PC-9 (cell line): ENCODE measurements at regions not wholly inside any gene's neighbourhood (a gene's known extent, or its start where the extent isn't known, plus 50 kb on each side); places are given as distances from the start of the nearest gene placed in this dataset.

Experiments
- BruUV-seq: library from RNA; stranded (reverse); fragments of 400-500 nt; replicated peaks from 2 replicates; lab custom pipeline; 2021; lab: Mats Ljungman, UMichigan
- CTCF ChIA-PET: fragments of 300-600 bp; sonication (Branson Sonifier 250); formaldehyde crosslinking; loops from one replicate; lab custom pipeline; 2022; ENCODE audit warnings: antibody characterized with exemption; lab: Charles Lee
- POLR2A ChIA-PET: fragments of 300-600 bp; sonication (Branson Sonifier 250); formaldehyde crosslinking; loops from one replicate; lab custom pipeline; 2022; ENCODE audit warnings: antibody characterized with exemption; ENCODE audit not compliant: unreplicated experiment; lab: Charles Lee
- DNase-seq, 2 experiments: peaks; one replicate each; pipeline versions ENCODE4 v3.0.0 to v3.0.0-alpha.2; 2015 to 2022; ENCODE audit warnings: mixed read lengths in 1 of 2
- H2AFZ ChIP-seq: fragments of 200-600 bp; sonication (generic); 2 replicates; pipeline ENCODE4 v1.8.1; 2017; ENCODE audit warnings: antibody characterized with exemption
- H3F3A ChIP-seq: fragments of 200-600 bp; sonication (generic); 2 replicates; pipeline ENCODE4 v1.8.1; 2017; ENCODE audit warnings: antibody characterized with exemption, mild to moderate bottlenecking, low read depth; ENCODE audit not compliant: insufficient read depth
- H3K27ac ChIP-seq: fragments of 200-600 bp; sonication (generic); 2 replicates; pipeline ENCODE4 v1.6.1; 2016; ENCODE audit warnings: mixed run types
- H3K27me3 ChIP-seq: fragments of 200-600 bp; sonication (generic); 2 replicates; pipeline ENCODE4 v1.6.1; 2016; ENCODE audit warnings: low read depth, mixed run types; ENCODE audit not compliant: insufficient read depth
- H3K36me3 ChIP-seq: fragments of 200-600 bp; sonication (generic); 2 replicates; pipeline ENCODE4 v1.6.1; 2016; ENCODE audit warnings: low read depth, mixed run types
- H3K4me1 ChIP-seq: fragments of 200-600 bp; sonication (generic); replicated peaks from 2 replicates; pipeline ENCODE4 v1.6.1; 2016; ENCODE audit warnings: mixed run types; ENCODE audit not compliant: insufficient read depth
- H3K4me2 ChIP-seq: fragments of 200-600 bp; sonication (generic); 2 replicates; pipeline ENCODE4 v1.6.1; 2017; ENCODE audit warnings: mixed run types
- H3K4me3 ChIP-seq: fragments of 200-600 bp; sonication (generic); 2 replicates; pipeline ENCODE4 v1.6.1; 2016; ENCODE audit warnings: mixed run types
- H3K79me2 ChIP-seq: fragments of 200-600 bp; sonication (generic); 2 replicates; pipeline ENCODE4 v1.6.1; 2017; ENCODE audit warnings: low read depth, mixed run types
- H3K9me2 ChIP-seq: fragments of 200-600 bp; sonication (generic); 2 replicates; pipeline ENCODE4 v1.8.1; 2017; ENCODE audit warnings: mild to moderate bottlenecking; ENCODE audit not compliant: insufficient read depth
- H3K9me3 ChIP-seq: fragments of 200-600 bp; sonication (generic); 2 replicates; pipeline ENCODE4 v1.8.1; 2016; ENCODE audit warnings: low read depth; ENCODE audit not compliant: insufficient read depth
- H4K20me1 ChIP-seq: fragments of 200-600 bp; sonication (generic); 2 replicates; pipeline ENCODE4 v1.8.1; 2017; ENCODE audit not compliant: insufficient read depth
- CTCF ChIP-seq: fragments of 200-600 bp; sonication (generic); conservative IDR thresholded peaks from 2 replicates; pipeline ENCODE4 v1.6.1; 2017; ENCODE audit warnings: mixed run types, antibody characterized with exemption, mild to moderate bottlenecking, moderate library complexity
- EZH2 ChIP-seq: fragments of 200-600 bp; sonication (generic); IDR thresholded peaks from 2 replicates; pipeline ENCODE4 v1.8.0; 2017; ENCODE audit warnings: antibody characterized with exemption, low read depth
- intact Hi-C: fragments of 100-400 bp; cut with micrococcal nuclease; formaldehyde crosslinking; loops from one replicate; pipeline ENCODE4 v1.10.0; 2022; ENCODE audit not compliant: unreplicated experiment

GRCh38 chr3:106083854-106084253, 215.0 kb upstream of the CBLB start:
- CTCF ChIA-PET: no interaction called here
- TF ChIP-seq EZH2 (no peak), CTCF (no peak)
- intact Hi-C loops: no loop called here

GRCh38 chr3:106086038-106086437, 217.2 kb upstream of the CBLB start:
- no peaks in the 10 kb centered on the region for H3K36me3 ChIP-seq
- ChIA-PET POLR2A (no interaction called here), CTCF (no interaction called here)
- H3K79me2 ChIP-seq: no peaks in the 10 kb centered on the region
- 0 out of 2 replicates have a peak, but pooled peaks cover 3% of the 10 kb centered on the region for H3K9me2 ChIP-seq
- no peak overlapping the region for H3K4me3 ChIP-seq
- H3K4me1 ChIP-seq: no peaks in the 10 kb centered on the region
- no peak overlapping the region for H3K4me2 ChIP-seq
- no peak for DNase-seq
- intact Hi-C loops: no loop called here
- TF ChIP-seq CTCF (no peak), EZH2 (no peak)
- no peaks in the 10 kb centered on the region for H3K9me3 ChIP-seq
- H3K27ac ChIP-seq: no peak overlapping the region
- no peaks in the 10 kb centered on the region for H4K20me1 ChIP-seq
- no peaks in the 10 kb centered on the region for H3F3A ChIP-seq
- no peak overlapping the region for H2AFZ ChIP-seq
- no TSS peak for BruUV-seq
- no peaks in the 10 kb centered on the region for H3K27me3 ChIP-seq

More at GRCh38 chr3:106083854-106084253, 215.0 kb upstream of the CBLB start:
- Histone ChIP-seq H3K4me1 (no peaks in the 10 kb centered on the region), H3K4me2 (no peak overlapping the region), H3K4me3 (no peak overlapping the region), H2AFZ (peak overlapping the region; percentile 5; the same call in 1 of the 2 replicates), H3K36me3 (no peaks in the 10 kb centered on the region), H4K20me1 (no peaks in the 10 kb centered on the region), H3K9me2 (no peaks in the 10 kb centered on the region), H3K27ac (no peak overlapping the region), H3F3A (no peaks in the 10 kb centered on the region), H3K79me2 (no peaks in the 10 kb centered on the region), H3K27me3 (no peaks in the 10 kb centered on the region), H3K9me3 (no peaks in the 10 kb centered on the region)
- BruUV-seq: no TSS peak
- POLR2A ChIA-PET: no interaction called here
- no peak for DNase-seq

GRCh38 chr3:106086636-106087035, 217.8 kb upstream of the CBLB start:
- Histone ChIP-seq H3K9me2 (0 out of 2 replicates have a peak, but pooled peaks cover 3% of the 10 kb centered on the region), H4K20me1 (no peaks in the 10 kb centered on the region), H2AFZ (no peak overlapping the region), H3K79me2 (no peaks in the 10 kb centered on the region), H3K36me3 (no peaks in the 10 kb centered on the region), H3F3A (no peaks in the 10 kb centered on the region), H3K27me3 (no peaks in the 10 kb centered on the region), H3K4me1 (no peaks in the 10 kb centered on the region), H3K4me3 (no peak overlapping the region), H3K9me3 (no peaks in the 10 kb centered on the region), H3K4me2 (no peak overlapping the region), H3K27ac (no peak overlapping the region)
- intact Hi-C loops: no loop called here
- no peak for DNase-seq
- no peak for TF ChIP-seq CTCF
- no peak for TF ChIP-seq EZH2
- BruUV-seq: no TSS peak
- POLR2A ChIA-PET: no interaction called here
- CTCF ChIA-PET: no interaction called here
